Stromal cell of bone marrow (primary cell): ENCODE measurements at regions not wholly inside any gene's neighbourhood (a gene's known extent, or its start where the extent isn't known, plus 50 kb on each side); places are given as distances from the start of the nearest gene placed in this dataset.

ENCODE experiments used
- DNase-seq: peaks from one replicate; pipeline ENCODE4 v3.0.0-alpha.2; 2012; ENCODE audit warnings: low read depth

- no peak for DNase-seq
Observed at GRCh38 chr17:14762736-14763479, 462.0 kb downstream of the HS3ST3B1 start.

GRCh38 chr17:14760719-14761411, 460.0 kb downstream of the HS3ST3B1 start:
- no peak for DNase-seq

GRCh38 chr17:14760212-14760611, 459.3 kb downstream of the HS3ST3B1 start:
- no peak for DNase-seq

- no peak for DNase-seq
Observed at GRCh38 chr17:14759325-14759724, 458.4 kb downstream of the HS3ST3B1 start.

GRCh38 chr17:14756479-14756878, 455.6 kb downstream of the HS3ST3B1 start:
- DNase-seq: no peak

- no peak for DNase-seq
Observed at GRCh38 chr17:14755002-14755401, 454.1 kb downstream of the HS3ST3B1 start.

GRCh38 chr17:14753383-14753782, 452.5 kb downstream of the HS3ST3B1 start:
- DNase-seq: no peak

- no peak for DNase-seq
Observed at GRCh38 chr17:14752011-14752410, 451.1 kb downstream of the HS3ST3B1 start.

GRCh38 chr17:14750866-14751265, 450.0 kb downstream of the HS3ST3B1 start:
- DNase-seq: no peak

GRCh38 chr17:14749269-14749668, 448.4 kb downstream of the HS3ST3B1 start:
- no peak for DNase-seq

- DNase-seq: no peak
Observed at GRCh38 chr17:14748036-14748710, 447.3 kb downstream of the HS3ST3B1 start.

- no peak for DNase-seq
Observed at GRCh38 chr17:14747603-14747950, 446.7 kb downstream of the HS3ST3B1 start.

GRCh38 chr17:14746822-14747602, 446.1 kb downstream of the HS3ST3B1 start:
- no peak for DNase-seq

- no peak for DNase-seq
Observed at GRCh38 chr17:14745541-14745940, 444.7 kb downstream of the HS3ST3B1 start.

GRCh38 chr17:14744761-14745473, 444.0 kb downstream of the HS3ST3B1 start:
- peak; percentile 31 for DNase-seq

- no peak for DNase-seq
Observed at GRCh38 chr17:14741491-14741890, 440.6 kb downstream of the HS3ST3B1 start.

GRCh38 chr17:14739656-14740431, 439.0 kb downstream of the HS3ST3B1 start:
- no peak for DNase-seq

- no peak for DNase-seq
Observed at GRCh38 chr17:14738652-14738988, 437.7 kb downstream of the HS3ST3B1 start.

GRCh38 chr17:14737984-14738651, 437.2 kb downstream of the HS3ST3B1 start:
- DNase-seq: peak; percentile 98

GRCh38 chr17:14736631-14737030, 435.8 kb downstream of the HS3ST3B1 start:
- DNase-seq: no peak
